ENCODE measurements at regions not wholly inside any gene's neighbourhood (a gene's known extent, or its start where the extent isn't known, plus 50 kb on each side); places are given as distances from the start of the nearest gene placed in this dataset.

DNA sequence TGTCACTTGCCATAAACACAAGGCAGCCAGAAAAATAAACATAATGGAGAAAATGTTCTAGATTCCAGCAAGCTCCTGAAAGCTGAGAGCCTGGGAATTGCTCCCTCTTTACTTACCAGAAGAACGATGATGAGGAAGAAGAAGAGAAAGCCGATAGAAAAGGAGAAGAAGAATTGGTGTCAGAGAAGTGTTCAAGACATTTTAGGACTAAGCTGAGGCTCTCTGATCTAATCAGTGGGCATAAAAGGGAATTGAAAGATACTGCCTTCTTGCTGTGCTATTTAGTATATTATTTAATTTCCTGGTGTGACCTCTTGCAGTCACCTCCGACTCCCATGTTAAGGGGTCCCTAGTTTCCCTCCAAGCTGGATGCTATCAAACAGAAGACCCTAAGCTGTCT is 316.6 kb upstream of the JARID2 start:
- Histone ChIP-seq H3K27me3 (no peaks in the 10 kb centered on the region), H3K9me3 (no peaks in the 10 kb centered on the region), H3K4me3 (no peak overlapping the region), H3K4me1 (ENCODE audit: insufficient read depth) (peaks cover 4% of the 10 kb centered on the region), H3K27ac (no peak overlapping the region), H3K36me3 (no peaks in the 10 kb centered on the region)
- TF ChIP-seq EP300 (IDR thresholded peaks at IDR 0.05) (no peak), POLR2A (IDR thresholded peaks at IDR 0.05) (no peak)
- TF ChIP-seq, protein P1, sequence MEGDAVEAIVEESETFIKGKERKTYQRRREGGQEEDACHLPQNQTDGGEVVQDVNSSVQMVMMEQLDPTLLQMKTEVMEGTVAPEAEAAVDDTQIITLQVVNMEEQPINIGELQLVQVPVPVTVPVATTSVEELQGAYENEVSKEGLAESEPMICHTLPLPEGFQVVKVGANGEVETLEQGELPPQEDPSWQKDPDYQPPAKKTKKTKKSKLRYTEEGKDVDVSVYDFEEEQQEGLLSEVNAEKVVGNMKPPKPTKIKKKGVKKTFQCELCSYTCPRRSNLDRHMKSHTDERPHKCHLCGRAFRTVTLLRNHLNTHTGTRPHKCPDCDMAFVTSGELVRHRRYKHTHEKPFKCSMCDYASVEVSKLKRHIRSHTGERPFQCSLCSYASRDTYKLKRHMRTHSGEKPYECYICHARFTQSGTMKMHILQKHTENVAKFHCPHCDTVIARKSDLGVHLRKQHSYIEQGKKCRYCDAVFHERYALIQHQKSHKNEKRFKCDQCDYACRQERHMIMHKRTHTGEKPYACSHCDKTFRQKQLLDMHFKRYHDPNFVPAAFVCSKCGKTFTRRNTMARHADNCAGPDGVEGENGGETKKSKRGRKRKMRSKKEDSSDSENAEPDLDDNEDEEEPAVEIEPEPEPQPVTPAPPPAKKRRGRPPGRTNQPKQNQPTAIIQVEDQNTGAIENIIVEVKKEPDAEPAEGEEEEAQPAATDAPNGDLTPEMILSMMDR (IDR thresholded peaks at IDR 0.05) = no peak
- 90 to 94% (median 94%) methylated on average over 3 of the region's 3 CpGs for WGBS, 3 donors
- DNase-seq = no peak
- intact Hi-C loops (cut with DNase I) = no loop called here

DNA sequence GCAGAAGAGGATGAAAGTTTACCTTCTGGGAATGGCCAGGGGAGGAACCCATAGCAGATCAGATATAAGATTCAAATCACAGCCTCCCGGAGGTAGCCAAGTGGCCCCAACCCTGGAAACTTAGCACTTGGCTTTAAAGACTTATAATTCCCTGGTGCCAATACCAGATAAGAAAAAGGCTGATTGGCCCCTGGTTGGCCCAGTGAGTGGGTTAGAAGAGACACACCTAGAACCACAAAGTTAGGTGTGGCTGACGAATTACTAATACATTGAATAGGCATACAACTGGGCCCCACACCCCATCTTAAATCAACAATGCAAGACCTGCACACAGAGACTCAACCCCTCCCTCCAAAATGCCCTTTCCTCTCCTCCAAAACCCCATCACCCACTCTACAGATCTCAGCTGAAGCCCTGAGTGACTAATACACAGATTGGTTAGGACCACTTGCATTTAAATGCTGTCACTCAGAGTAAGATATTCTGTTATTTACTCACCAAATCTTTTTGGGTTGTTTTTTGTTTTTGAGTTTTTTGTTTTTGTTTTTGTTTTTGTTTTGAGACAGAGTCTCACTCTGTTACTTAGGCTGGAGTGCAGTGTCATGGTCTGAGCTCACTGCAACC is 315.4 kb upstream of the JARID2 start:
- intact Hi-C loops (cut with DNase I) = no loop called here
- 94 to 98% (median 97%) methylated on average over 2 of the region's 2 CpGs for whole genome bisulfite sequencing, 3 donors

DNA sequence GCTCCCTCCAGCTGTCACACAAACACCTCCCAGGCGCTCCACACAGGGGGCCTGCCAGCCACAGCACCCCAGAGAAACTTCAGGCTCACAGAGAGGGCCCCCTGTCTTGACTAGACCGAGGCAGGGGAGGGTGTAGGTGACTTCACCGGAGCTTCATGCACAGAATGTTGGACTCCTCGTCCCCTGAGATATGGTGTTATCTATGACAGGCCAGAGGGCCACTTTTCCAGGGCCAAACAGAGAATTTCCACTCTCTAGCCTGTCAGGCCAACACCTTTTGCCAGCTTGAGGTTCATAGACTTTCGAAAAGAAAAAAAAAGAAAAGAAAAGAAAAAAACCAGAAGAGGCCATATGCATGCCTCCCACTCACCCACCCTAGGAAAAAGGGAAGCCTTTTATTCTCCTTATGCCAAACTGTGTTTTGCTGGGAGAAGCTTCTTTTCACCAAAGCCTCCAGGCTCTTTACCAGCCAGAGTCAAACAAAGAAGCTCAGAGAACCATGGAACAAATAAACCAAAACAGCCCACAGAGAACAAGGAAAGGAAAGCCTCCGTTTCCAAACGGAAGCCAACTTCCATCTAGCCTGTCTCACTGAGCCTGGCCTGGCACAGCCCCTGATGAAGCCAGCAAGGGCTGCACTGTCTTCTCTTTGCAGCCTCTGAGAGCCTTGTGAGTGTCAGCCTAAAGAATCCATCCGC is 313.2 kb upstream of the JARID2 start:
- Histone ChIP-seq H3K4me1 (ENCODE audit: insufficient read depth) (no peaks in the 10 kb centered on the region), H3K36me3 (no peaks in the 10 kb centered on the region), H3K9me3 (no peaks in the 10 kb centered on the region), H3K4me3 (no peak overlapping the region), H3K27me3 (no peaks in the 10 kb centered on the region), H3K27ac (no peak overlapping the region)
- intact Hi-C loops (cut with DNase I) = no loop called here
- 64 to 66% (median 64%) methylated on average over 8 of the region's 8 CpGs for WGBS, 3 donors
- TF ChIP-seq POLR2A (IDR thresholded peaks at IDR 0.05) (no peak), EP300 (IDR thresholded peaks at IDR 0.05) (no peak)
- TF ChIP-seq, protein P1 (IDR thresholded peaks at IDR 0.05) = no peak
- no peak for DNase-seq

More for the DNA sequence above, 315.4 kb upstream of the JARID2 start:
- Histone ChIP-seq H3K27me3 (no peaks in the 10 kb centered on the region), H3K4me1 (ENCODE audit: insufficient read depth) (no peaks in the 10 kb centered on the region), H3K27ac (no peak overlapping the region), H3K9me3 (no peaks in the 10 kb centered on the region), H3K4me3 (no peak overlapping the region), H3K36me3 (no peaks in the 10 kb centered on the region)
- no peak for TF ChIP-seq EP300 (IDR thresholded peaks at IDR 0.05)
- TF ChIP-seq, protein P1 (IDR thresholded peaks at IDR 0.05) = no peak
- no peak for TF ChIP-seq POLR2A (IDR thresholded peaks at IDR 0.05)
- no peak for DNase-seq

DNA sequence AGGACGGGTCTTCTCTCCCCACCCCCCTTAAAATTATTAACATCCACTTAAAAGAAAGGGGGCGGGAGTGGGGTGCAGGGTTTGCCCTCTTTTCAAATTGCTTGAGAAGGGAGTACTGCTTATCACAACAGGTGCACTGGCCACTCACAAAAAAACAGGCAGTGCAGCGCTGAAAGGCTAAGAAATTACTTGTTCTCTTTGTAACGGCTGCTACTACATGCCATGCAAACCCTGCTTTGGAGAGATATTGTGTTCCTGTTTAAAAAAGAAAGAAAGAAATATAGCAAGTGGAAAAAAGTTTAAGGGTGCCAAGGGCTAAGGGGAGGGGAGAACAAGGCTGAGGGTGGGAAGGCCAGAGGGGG is 312.7 kb upstream of the JARID2 start:
- no peak overlapping the region for H3K4me3 ChIP-seq
- H3K27me3 ChIP-seq = no peaks in the 10 kb centered on the region
- no peaks in the 10 kb centered on the region for H3K36me3 ChIP-seq
- no peak overlapping the region for H3K27ac ChIP-seq
- intact Hi-C loops (cut with DNase I) = no loop called here
- DNase-seq = no peak
- H3K4me1 ChIP-seq (ENCODE audit: insufficient read depth) = no peaks in the 10 kb centered on the region
- TF ChIP-seq POLR2A (IDR thresholded peaks at IDR 0.05) = no peak
- TF ChIP-seq, protein P1 (IDR thresholded peaks at IDR 0.05) = no peak
- no peak for TF ChIP-seq EP300 (IDR thresholded peaks at IDR 0.05)
- H3K9me3 ChIP-seq = no peaks in the 10 kb centered on the region
- 66 to 73% (median 67%) methylated on average over 4 of the region's 4 CpGs for WGBS, 3 donors
